Omental fat pad (tissue), 3 donors: ENCODE measurements at regions not wholly inside any gene's neighbourhood (a gene's known extent, or its start where the extent isn't known, plus 50 kb on each side); places are given as distances from the start of the nearest gene placed in this dataset.

ENCODE experiments used
- ATAC-seq: fragments of 150-250 bp; one replicate; pipeline ENCODE4 v1.9.1; 2016; ENCODE audit warnings: mild to moderate bottlenecking, moderate library complexity; ENCODE audit not compliant: low FRiP score
- DNase-seq: peaks from one replicate; pipeline ENCODE4 v3.0.0-alpha.2; 2019; ENCODE audit warnings: low spot score
- CTCF ChIP-seq, 3 donors: fragments of 450-650 bp; IDR thresholded peaks; one replicate each; pipeline ENCODE4 v1.5.1; 2016 to 2017; ENCODE audit warnings: antibody characterized with exemption in 3 of 3, mild to moderate bottlenecking in 3 of 3, moderate library complexity in 2 of 3

GRCh38 chr21:17444828-17445227 lies 68.0 kb upstream of the CXADR start:
- TF ChIP-seq CTCF (IDR thresholded peaks at IDR 0.05) = no peak
- ATAC-seq (no peak), DNase-seq (no peak)

GRCh38 chr21:17446737-17447136 lies 66.1 kb upstream of the CXADR start:
- DNase-seq (no peak), ATAC-seq (no peak)
- TF ChIP-seq CTCF (IDR thresholded peaks at IDR 0.05) = no peak

GRCh38 chr21:17449701-17450100 lies 63.1 kb upstream of the CXADR start:
- TF ChIP-seq CTCF (IDR thresholded peaks at IDR 0.05) = no peak
- ATAC-seq (no peak), DNase-seq (no peak)

- peak; percentile 49 for ATAC-seq
- no peak for TF ChIP-seq CTCF (IDR thresholded peaks at IDR 0.05)
- peak; percentile 56 for DNase-seq
Measured at GRCh38 chr21:17451364-17451891, 61.4 kb upstream of the CXADR start.

GRCh38 chr21:17454315-17455027 lies 58.4 kb upstream of the CXADR start:
- no peak for TF ChIP-seq CTCF (IDR thresholded peaks at IDR 0.05)
- peak; percentile 28 for ATAC-seq

GRCh38 chr21:17455028-17455353 lies 57.9 kb upstream of the CXADR start:
- no peak for ATAC-seq
- no peak for DNase-seq
- no peak for TF ChIP-seq CTCF (IDR thresholded peaks at IDR 0.05)

More at GRCh38 chr21:17454315-17455027, 58.4 kb upstream of the CXADR start:
- DNase-seq = no peak

- no peak for TF ChIP-seq CTCF (IDR thresholded peaks at IDR 0.05)
- no peak for ATAC-seq
- DNase-seq = no peak
Measured at GRCh38 chr21:17455451-17455850, 57.4 kb upstream of the CXADR start.
